ENCODE measurements at regions not wholly inside any gene's neighbourhood (a gene's known extent, or its start where the extent isn't known, plus 50 kb on each side); places are given as distances from the start of the nearest gene placed in this dataset.

DNA sequence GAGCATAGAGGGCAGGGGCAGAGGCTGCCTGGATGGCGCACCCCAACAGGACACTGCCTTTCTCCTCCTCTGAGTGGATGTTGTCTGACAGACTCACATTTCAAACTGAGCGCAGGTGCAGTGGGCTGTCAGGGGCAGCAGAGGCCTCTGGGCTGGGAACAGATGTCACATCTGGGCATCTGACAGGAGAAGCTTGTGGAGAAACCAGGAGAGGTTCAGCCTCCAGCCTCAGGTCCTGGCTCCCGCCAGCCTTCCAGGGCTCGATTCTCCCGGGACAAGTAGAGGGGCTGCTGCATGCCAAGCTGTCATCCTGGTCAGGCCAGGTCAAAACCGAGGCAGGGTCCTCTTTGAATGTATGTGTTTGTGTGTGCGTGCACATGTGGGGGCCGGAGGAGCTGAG is 67.7 kb upstream of the SDK2 start:
- H3K4me3 ChIP-seq (ENCODE audit: low read depth, low read length) = no peak overlapping the region
- TF ChIP-seq, protein P1, sequence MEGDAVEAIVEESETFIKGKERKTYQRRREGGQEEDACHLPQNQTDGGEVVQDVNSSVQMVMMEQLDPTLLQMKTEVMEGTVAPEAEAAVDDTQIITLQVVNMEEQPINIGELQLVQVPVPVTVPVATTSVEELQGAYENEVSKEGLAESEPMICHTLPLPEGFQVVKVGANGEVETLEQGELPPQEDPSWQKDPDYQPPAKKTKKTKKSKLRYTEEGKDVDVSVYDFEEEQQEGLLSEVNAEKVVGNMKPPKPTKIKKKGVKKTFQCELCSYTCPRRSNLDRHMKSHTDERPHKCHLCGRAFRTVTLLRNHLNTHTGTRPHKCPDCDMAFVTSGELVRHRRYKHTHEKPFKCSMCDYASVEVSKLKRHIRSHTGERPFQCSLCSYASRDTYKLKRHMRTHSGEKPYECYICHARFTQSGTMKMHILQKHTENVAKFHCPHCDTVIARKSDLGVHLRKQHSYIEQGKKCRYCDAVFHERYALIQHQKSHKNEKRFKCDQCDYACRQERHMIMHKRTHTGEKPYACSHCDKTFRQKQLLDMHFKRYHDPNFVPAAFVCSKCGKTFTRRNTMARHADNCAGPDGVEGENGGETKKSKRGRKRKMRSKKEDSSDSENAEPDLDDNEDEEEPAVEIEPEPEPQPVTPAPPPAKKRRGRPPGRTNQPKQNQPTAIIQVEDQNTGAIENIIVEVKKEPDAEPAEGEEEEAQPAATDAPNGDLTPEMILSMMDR (IDR thresholded peaks at IDR 0.05; ENCODE audit: insufficient read depth, low read depth, low read length) = no peak
- no peak for DNase-seq (ENCODE audit: low read depth)

DNA sequence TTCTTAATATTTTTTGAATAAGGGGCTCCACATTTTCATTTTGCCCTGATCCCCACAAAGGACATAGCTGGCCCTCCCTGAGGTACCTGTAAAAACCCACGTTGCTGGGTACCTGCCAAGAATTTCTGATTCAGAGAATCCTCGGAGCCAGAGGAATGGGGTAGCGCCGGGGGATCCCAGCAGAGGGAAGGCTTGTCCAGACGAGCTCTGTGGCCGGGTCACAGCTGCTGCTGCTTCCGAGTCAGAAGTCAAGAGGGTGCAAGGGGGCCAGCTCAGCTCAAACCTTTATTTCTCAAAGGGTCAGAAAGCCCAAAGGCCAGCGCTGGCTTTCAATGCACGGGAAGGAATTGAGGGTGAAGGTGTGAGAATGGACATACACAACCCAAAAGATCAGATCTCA is 68.9 kb upstream of the SDK2 start:
- no peak overlapping the region for H3K4me3 ChIP-seq (ENCODE audit: low read depth, low read length)
- TF ChIP-seq, protein P1 (IDR thresholded peaks at IDR 0.05; ENCODE audit: insufficient read depth, low read depth, low read length) = no peak
- no peak for DNase-seq (ENCODE audit: low read depth)

DNA sequence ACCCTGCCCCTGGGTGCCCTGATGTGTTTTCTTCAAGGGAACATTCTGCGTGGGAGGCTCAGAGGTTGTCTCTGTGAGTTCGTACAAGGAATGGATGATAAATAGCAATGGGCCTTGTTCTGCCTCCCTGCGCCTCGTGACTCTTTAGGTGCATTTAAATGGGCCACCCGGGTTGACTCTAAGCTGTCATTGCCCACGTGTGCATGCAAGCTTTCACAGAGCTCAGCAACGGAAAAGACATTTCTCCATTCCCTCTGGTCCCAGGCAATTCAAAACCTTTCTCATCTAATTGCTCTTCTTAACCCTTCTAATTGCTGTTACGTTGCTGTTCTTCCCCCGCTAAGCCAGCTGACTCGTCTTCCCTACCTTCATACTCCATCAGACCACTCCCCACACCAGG is 71.5 kb upstream of the SDK2 start:
- DNase-seq (ENCODE audit: low read depth) = no peak
- TF ChIP-seq, protein P1 (IDR thresholded peaks at IDR 0.05; ENCODE audit: insufficient read depth, low read depth, low read length) = no peak
- H3K4me3 ChIP-seq (ENCODE audit: low read depth, low read length) = no peak overlapping the region

DNA sequence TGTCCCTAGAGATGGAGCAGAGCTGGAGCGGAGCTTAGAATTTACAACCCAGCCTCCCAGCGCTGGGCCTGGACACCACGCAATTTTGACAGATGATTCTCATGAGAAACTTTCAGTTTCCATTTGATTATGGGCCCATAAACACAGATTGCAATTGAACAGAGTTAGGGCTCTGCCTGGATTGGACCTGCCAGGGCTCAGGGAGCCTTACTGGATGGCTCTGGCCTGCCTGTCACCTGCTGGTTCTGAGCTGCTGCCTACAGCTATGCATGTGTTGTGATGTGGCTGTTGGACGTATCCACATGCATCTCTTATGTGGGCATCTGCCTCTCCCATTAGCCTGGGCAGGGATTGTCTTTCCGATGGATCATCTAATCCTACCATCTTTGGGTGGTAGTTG is 73.4 kb upstream of the SDK2 start:
- no peak overlapping the region for H3K4me3 ChIP-seq (ENCODE audit: low read depth, low read length)
- TF ChIP-seq, protein P1 (IDR thresholded peaks at IDR 0.05; ENCODE audit: insufficient read depth, low read depth, low read length) = no peak
- DNase-seq (ENCODE audit: low read depth) = no peak

DNA sequence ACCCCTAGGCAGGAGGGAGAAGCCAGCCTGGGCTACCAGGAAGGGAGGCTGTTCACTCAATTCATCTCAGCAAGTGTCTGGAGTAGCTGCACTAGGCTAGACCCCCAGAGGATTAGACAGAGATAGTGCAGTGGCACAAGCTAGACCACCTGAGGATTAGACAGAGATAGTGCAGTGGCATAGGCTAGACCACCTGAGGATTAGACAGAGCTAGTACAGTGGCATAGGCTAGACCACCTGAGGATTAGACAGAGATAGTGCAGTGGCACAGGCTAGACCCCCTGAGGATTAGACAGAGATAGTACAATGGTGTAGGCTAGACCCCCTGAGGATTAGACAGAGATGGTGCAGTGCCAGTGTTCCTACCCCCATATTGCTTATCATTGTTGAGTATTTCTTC is 74.1 kb upstream of the SDK2 start:
- H3K4me3 ChIP-seq (ENCODE audit: low read depth, low read length) = no peak overlapping the region
- DNase-seq (ENCODE audit: low read depth) = no peak
- TF ChIP-seq, protein P1 (IDR thresholded peaks at IDR 0.05; ENCODE audit: insufficient read depth, low read depth, low read length) = no peak

DNA sequence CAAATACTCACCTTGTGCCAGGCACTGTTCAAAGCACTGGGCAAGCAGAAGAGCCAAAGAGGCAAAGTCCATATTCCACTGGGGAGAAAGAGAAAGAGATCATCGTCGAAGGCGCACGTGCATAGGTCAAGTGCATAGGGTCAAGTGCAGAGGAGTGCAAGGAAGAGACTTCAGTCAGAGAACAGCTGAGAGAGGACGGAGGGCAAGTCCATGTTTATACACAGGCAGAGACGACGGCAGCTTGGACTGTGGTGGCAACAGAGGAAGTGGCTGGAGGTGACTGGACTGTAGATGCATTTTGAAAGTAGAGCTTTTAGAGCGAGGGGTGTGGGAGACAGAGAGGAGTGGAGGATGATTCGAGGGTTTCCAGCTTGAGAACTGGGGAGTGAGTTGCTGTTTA is 74.7 kb upstream of the SDK2 start:
- DNase-seq (ENCODE audit: low read depth) = no peak
- no peak overlapping the region for H3K4me3 ChIP-seq (ENCODE audit: low read depth, low read length)
- TF ChIP-seq, protein P1 (IDR thresholded peaks at IDR 0.05; ENCODE audit: insufficient read depth, low read depth, low read length) = no peak

DNA sequence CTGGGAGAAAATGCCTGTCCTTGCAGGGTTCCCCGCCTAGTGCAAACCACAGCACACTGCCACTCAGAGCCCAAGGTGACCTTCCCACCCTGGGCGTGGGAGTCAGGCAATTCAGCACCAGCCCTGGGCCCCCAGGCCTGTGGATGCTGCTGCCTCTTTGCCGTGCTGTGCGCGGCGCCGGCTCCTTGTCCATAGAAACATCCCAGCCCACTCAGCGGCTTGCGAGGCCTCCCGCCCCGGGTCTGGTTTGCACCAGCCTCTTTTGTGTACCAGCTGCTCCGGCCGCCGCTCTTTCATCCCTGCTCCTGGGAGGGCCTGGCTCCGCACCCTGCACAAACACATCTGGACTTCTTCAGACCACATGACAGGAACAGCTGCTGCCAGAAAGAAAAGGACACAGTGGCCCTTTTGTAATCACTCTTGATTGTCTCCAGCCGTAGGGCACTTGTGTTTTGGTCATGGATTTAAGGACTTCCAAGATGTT is 75.4 kb upstream of the SDK2 start:
- TF ChIP-seq, protein P1 (IDR thresholded peaks at IDR 0.05; ENCODE audit: insufficient read depth, low read depth, low read length) = no peak
- peak; percentile 3 for DNase-seq (ENCODE audit: low read depth)
- no peak overlapping the region for H3K4me3 ChIP-seq (ENCODE audit: low read depth, low read length)
